ENCODE measurements at regions not wholly inside any gene's neighbourhood (a gene's known extent, or its start where the extent isn't known, plus 50 kb on each side); places are given as distances from the start of the nearest gene placed in this dataset.

DNA sequence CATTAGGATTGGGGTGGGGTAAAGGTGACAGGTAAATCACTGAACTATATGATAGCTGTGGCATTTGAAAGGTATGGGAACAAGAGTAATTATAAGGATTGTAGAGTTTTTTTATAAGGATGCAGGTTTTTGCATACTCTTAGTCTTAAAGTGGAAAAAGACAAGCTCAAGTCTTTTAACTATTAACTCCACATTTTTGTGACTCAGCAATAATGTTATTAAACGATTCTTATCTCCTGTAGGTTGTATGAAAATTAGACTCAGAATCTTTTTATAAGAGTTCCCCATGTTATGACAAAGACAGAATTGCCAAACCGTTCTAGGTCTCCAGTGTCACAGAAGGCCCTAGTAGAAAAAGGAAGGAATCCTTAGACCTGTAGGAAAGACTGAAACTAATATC, 49.9 kb upstream of the TTLL7 start:
- Histone ChIP-seq H3K9me3 (no peaks in the 10 kb centered on the region), H3K4me3 (no peak overlapping the region), H3K4me1 (no peaks in the 10 kb centered on the region), H3K27me3 (ENCODE audit: insufficient read depth in 3 of 3, low read length in 2 of 3) (no peaks in the 10 kb centered on the region), H3K27ac (no peak overlapping the region), H3K36me3 (ENCODE audit: insufficient read depth in 1 of 2, low read depth in 1 of 2) (no peaks in the 10 kb centered on the region)
- TF ChIP-seq, protein P1, sequence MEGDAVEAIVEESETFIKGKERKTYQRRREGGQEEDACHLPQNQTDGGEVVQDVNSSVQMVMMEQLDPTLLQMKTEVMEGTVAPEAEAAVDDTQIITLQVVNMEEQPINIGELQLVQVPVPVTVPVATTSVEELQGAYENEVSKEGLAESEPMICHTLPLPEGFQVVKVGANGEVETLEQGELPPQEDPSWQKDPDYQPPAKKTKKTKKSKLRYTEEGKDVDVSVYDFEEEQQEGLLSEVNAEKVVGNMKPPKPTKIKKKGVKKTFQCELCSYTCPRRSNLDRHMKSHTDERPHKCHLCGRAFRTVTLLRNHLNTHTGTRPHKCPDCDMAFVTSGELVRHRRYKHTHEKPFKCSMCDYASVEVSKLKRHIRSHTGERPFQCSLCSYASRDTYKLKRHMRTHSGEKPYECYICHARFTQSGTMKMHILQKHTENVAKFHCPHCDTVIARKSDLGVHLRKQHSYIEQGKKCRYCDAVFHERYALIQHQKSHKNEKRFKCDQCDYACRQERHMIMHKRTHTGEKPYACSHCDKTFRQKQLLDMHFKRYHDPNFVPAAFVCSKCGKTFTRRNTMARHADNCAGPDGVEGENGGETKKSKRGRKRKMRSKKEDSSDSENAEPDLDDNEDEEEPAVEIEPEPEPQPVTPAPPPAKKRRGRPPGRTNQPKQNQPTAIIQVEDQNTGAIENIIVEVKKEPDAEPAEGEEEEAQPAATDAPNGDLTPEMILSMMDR (IDR thresholded peaks at IDR 0.05), result no peak
- DNase-seq (no peak), ATAC-seq (no peak)
- WGBS, 3 donors, result 76 to 80% (median 79%) methylated on average over 2 of the region's 2 CpGs
- intact Hi-C loops (cut with DNase I), result no loop called here

Data from psoas muscle (tissue), 7 donors.